Activated T-helper 1 cell treated with anti-CD3 and anti-CD28 coated beads, Interleukin-12 subunit alpha, Interleukin-12 subunit beta, Interleukin-2, Interleukin-4 antibody, amounts not matched to agents 30 ng/mL and 10 ng/mL and 1 ng/mL, durations not matched to agents 14 hours and 24 hours and 36 hours (primary cell): ENCODE measurements at regions not wholly inside any gene's neighbourhood (a gene's known extent, or its start where the extent isn't known, plus 50 kb on each side); places are given as distances from the start of the nearest gene placed in this dataset.

Experiments
- DNase-seq: peaks from one replicate; pipeline ENCODE4 v3.0.0; 2021; ENCODE audit warnings: low spot score
- H3K27ac Mint-ChIP-seq: one replicate; pipeline ENCODE4 v1.8.0; 2021; ENCODE audit warnings: mild to moderate bottlenecking, mixed read lengths
- H3K27me3 Mint-ChIP-seq: one replicate; pipeline ENCODE4 v1.8.0; 2022; ENCODE audit warnings: mild to moderate bottlenecking, moderate library complexity, mixed read lengths; ENCODE audit not compliant: insufficient read depth
- H3K36me3 Mint-ChIP-seq: one replicate; pipeline ENCODE4 v1.8.0; 2021; ENCODE audit warnings: low read depth, mixed read lengths
- H3K4me1 Mint-ChIP-seq: one replicate; pipeline ENCODE4 v1.8.0; 2021; ENCODE audit warnings: low read depth, mixed read lengths
- H3K4me3 Mint-ChIP-seq: one replicate; pipeline ENCODE4 v1.8.0; 2021; ENCODE audit warnings: mild to moderate bottlenecking, moderate library complexity, mixed read lengths
- H3K9me3 Mint-ChIP-seq: one replicate; pipeline ENCODE4 v1.8.0; 2021; ENCODE audit warnings: mixed read lengths
- intact Hi-C: fragments of 100-400 bp; cut with micrococcal nuclease; formaldehyde crosslinking; loops from one replicate; pipeline ENCODE4 v1.15.1; 2024

DNA sequence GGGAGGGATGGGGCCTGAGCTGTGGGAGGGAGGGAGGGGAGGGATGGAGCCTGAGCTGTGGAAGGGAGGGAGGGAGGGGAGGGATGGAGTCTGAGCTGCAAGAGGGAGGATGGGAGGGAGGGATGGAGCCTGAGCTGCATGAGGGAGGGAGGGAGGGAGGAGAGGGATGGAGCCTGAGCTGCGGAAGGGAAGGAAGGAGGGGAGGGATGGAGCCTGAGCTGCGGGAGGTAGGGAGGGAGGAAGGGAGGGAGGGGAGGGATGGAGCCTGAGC lies 124.0 kb upstream of the ERCC6L2 start:
- peaks cover 23% of the 10 kb centered on the region for H3K4me1 Mint-ChIP-seq
- intact Hi-C loops = loop anchor here (2.0 to 5.0 kb wide), 2 partner anchors 27 to 566 kb away; no protein-coding TSS in a partner anchor
- peaks cover 3% of the 10 kb centered on the region for H3K36me3 Mint-ChIP-seq
- no peak overlapping the region for H3K4me3 Mint-ChIP-seq
- peaks cover 27% of the 10 kb centered on the region for H3K27me3 Mint-ChIP-seq
- no peak overlapping the region for H3K27ac Mint-ChIP-seq
- no peak for DNase-seq
- H3K9me3 Mint-ChIP-seq = no peaks in the 10 kb centered on the region

GRCh38 chr9:95750725-95751519 lies 124.6 kb upstream of the ERCC6L2 start:
- Mint-ChIP-seq H3K27me3 (peaks cover 24% of the 10 kb centered on the region), H3K36me3 (peaks cover 3% of the 10 kb centered on the region), H3K4me3 (peak overlapping the region; percentile 26), H3K27ac (peak overlapping the region; percentile 12), H3K4me1 (peaks cover 23% of the 10 kb centered on the region), H3K9me3 (no peaks in the 10 kb centered on the region)
- peak; percentile 50 for DNase-seq
- intact Hi-C loops = loop anchor here (2.0 to 5.0 kb wide), 2 partner anchors 26 to 566 kb away; no protein-coding TSS in a partner anchor

DNA sequence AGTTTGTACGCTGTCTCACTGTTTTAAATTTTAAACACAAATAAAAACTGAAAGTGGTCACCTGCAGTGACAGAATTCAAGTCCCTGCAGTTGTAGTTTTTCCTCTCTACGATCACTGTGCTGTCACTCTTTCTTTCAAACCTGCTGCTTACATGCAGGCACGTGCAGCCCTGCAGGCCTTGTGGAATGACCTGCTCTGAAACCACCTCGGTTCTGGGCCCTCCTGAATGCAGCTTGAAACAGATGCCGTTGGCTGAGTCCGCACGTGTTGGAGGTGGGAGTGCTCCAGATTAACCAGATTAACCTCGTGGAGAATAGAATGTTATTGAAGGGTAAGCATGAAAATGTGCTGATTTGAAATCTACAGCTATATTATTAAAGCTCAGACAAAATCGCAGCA lies 126.0 kb upstream of the ERCC6L2 start:
- Mint-ChIP-seq H3K4me3 (no peak overlapping the region), H3K4me1 (peaks cover 23% of the 10 kb centered on the region), H3K27me3 (peaks cover 18% of the 10 kb centered on the region), H3K36me3 (peaks cover 3% of the 10 kb centered on the region), H3K9me3 (no peaks in the 10 kb centered on the region), H3K27ac (no peak overlapping the region)
- DNase-seq = no peak
- intact Hi-C loops = no loop called here

DNA sequence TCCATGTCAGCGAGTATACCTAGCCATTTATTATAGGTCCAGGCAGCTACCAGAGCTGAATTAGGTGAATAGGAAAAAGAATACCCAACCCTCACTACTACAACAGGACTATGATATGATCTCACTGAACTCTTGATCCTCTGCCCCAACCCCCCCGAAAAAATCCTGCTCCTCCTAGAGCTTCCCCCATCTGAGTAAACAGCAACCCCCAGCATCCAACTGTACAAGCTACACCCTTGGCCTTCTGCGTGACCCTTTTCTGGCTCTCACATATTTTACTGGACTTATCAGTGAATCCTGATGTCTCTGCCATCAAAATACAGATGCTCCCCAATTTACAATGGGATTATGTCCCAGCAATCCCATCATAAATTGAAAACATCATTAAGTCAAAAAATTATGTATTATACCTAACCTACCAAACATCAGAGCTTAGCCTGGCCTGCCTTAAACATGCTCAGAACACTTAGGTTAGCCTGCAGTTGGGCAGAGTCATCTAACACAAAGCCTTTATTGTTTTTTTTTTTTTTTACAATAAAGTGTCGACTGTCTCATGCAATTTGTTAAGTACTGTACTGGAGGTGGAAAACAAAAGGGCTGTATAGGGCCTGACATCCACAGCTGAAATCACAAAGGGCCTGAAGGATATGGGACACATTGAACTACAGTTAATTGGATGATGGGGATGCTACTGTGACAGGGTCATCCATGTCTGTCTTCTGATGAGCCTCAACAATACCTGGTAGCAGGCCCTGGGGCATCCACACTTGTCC lies 128.9 kb upstream of the ERCC6L2 start:
- Mint-ChIP-seq H3K4me1 (peaks cover 23% of the 10 kb centered on the region), H3K4me3 (no peak overlapping the region), H3K27ac (no peak overlapping the region), H3K9me3 (no peaks in the 10 kb centered on the region), H3K36me3 (peaks cover 3% of the 10 kb centered on the region), H3K27me3 (peaks cover 17% of the 10 kb centered on the region)
- intact Hi-C loops = no loop called here
- DNase-seq = no peak

DNA sequence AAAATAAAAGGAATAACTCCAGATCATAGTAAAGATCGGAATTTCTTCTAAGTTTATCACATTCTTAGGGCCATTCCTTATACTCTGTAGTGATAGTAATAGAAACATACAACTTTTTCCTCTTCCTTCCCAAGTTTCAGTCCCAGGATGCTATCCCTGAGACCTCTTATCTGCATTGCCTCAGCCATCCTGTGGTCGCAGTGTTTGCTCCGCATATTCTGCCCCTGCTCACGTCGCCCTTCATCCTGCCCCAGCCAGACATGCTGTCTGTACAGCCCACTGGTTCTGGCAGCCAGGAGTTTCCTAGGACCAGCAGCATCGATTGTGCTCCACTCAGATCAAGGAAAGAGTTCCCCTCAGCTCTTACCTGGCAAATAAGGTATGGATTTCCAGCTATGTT lies 132.7 kb upstream of the ERCC6L2 start:
- H3K27ac Mint-ChIP-seq = no peak overlapping the region
- H3K4me1 Mint-ChIP-seq = peaks cover 8% of the 10 kb centered on the region
- intact Hi-C loops = no loop called here
- H3K27me3 Mint-ChIP-seq = peaks cover 17% of the 10 kb centered on the region
- H3K36me3 Mint-ChIP-seq = no peaks in the 10 kb centered on the region
- H3K4me3 Mint-ChIP-seq = no peak overlapping the region
- no peaks in the 10 kb centered on the region for H3K9me3 Mint-ChIP-seq
- no peak for DNase-seq

DNA sequence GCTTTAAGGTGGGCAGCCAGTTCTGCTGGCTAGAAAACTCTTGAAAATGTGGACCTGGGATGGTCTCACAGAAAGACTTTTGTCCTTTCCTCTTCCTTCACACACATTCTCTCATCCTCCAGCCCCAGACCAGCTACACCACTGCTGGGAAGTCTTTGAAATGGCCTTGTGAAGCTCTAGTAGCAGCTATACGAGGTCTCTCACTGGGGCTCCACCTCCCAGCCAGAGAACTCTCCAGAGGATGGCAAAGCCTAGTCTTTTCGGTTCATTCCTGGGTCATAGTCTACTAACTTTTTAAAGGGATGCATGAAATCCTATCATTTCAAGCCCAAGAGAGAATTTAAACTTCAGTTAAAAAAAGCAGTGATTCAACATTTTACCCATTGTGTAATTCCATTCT lies 133.9 kb upstream of the ERCC6L2 start:
- intact Hi-C loops = no loop called here

GRCh38 chr9:95740217-95741004 lies 135.1 kb upstream of the ERCC6L2 start:
- Mint-ChIP-seq H3K4me3 (no peak overlapping the region), H3K4me1 (peaks cover 12% of the 10 kb centered on the region), H3K9me3 (no peaks in the 10 kb centered on the region), H3K27me3 (peaks cover 18% of the 10 kb centered on the region), H3K36me3 (no peaks in the 10 kb centered on the region), H3K27ac (no peak overlapping the region)
- no peak for DNase-seq
- intact Hi-C loops = no loop called here

More for the DNA sequence above, 133.9 kb upstream of the ERCC6L2 start:
- Mint-ChIP-seq H3K4me1 (peaks cover 8% of the 10 kb centered on the region), H3K9me3 (no peaks in the 10 kb centered on the region), H3K27ac (no peak overlapping the region), H3K27me3 (peaks cover 15% of the 10 kb centered on the region), H3K4me3 (no peak overlapping the region), H3K36me3 (no peaks in the 10 kb centered on the region)
- DNase-seq = no peak

GRCh38 chr9:95738438-95738837 lies 137.1 kb upstream of the ERCC6L2 start:
- peaks cover 19% of the 10 kb centered on the region for H3K4me1 Mint-ChIP-seq
- no peak overlapping the region for H3K4me3 Mint-ChIP-seq
- H3K27ac Mint-ChIP-seq = no peak overlapping the region
- intact Hi-C loops = no loop called here
- H3K36me3 Mint-ChIP-seq = no peaks in the 10 kb centered on the region
- H3K9me3 Mint-ChIP-seq = no peaks in the 10 kb centered on the region
- H3K27me3 Mint-ChIP-seq = peaks cover 32% of the 10 kb centered on the region
- no peak for DNase-seq

DNA sequence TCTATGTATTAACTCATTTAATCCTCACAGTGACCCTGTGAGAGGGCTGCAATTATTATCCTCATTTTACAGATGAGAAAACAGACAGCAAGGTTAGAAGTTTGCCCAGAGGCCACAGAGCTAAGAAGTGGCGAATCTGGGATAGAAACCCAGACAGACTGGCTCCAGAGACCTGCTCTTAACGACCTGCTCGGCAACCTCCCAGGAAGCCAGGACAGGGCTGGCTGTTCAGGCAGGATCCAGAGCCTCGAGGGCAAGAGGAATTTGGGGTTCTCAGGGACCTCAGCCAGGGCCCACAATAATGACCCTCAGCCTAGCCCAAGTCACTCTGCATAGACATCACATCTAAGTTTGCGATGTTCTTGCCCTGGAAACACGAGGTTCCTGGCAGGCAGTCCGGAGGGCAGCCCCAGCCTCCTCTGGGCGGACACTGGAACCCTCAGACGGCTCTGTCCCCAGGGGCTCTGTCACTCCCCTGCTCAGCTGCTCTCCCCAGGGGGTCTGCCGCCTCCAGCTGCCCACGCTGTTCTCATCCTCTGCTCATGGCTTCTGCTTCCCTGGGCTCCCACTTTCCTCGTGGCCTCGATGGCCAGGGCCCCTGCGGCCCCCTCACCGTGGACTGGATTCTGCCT lies 138.5 kb upstream of the ERCC6L2 start:
- no peaks in the 10 kb centered on the region for H3K9me3 Mint-ChIP-seq
- H3K27ac Mint-ChIP-seq = no peak overlapping the region
- intact Hi-C loops = no loop called here
- H3K27me3 Mint-ChIP-seq = peaks cover 36% of the 10 kb centered on the region
- no peaks in the 10 kb centered on the region for H3K36me3 Mint-ChIP-seq
- DNase-seq = no peak
- H3K4me1 Mint-ChIP-seq = peaks cover 19% of the 10 kb centered on the region
- no peak overlapping the region for H3K4me3 Mint-ChIP-seq

DNA sequence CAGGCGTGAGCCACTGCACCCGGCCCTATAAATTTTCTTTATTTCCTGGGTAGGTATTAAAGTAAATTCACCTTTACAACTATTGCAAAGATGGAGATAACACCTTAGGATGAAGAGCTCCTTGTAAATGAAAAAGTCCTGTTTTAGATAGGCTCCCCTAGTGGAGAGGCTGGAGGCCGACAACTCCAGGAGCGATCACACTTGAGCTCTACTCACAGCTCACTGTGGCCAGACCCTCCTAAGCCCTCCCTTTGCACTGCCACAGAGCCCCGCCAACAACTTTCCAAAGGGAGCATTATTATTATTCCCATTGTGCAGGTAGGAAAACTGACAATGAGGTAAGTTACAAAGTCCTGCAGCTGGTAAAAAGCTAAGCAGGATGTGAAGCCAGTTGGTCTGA lies 139.1 kb upstream of the ERCC6L2 start:
- Mint-ChIP-seq H3K4me1 (peaks cover 19% of the 10 kb centered on the region), H3K9me3 (no peaks in the 10 kb centered on the region), H3K36me3 (no peaks in the 10 kb centered on the region), H3K4me3 (no peak overlapping the region), H3K27me3 (peaks cover 37% of the 10 kb centered on the region), H3K27ac (no peak overlapping the region)
- no peak for DNase-seq
- intact Hi-C loops = no loop called here

GRCh38 chr9:95735701-95736100 lies 139.8 kb upstream of the ERCC6L2 start:
- H3K27me3 Mint-ChIP-seq = peaks cover 39% of the 10 kb centered on the region
- no peak overlapping the region for H3K4me3 Mint-ChIP-seq
- H3K4me1 Mint-ChIP-seq = peaks cover 16% of the 10 kb centered on the region
- H3K9me3 Mint-ChIP-seq = no peaks in the 10 kb centered on the region
- intact Hi-C loops = no loop called here
- no peak for DNase-seq
- H3K27ac Mint-ChIP-seq = no peak overlapping the region
- H3K36me3 Mint-ChIP-seq = peaks cover 2% of the 10 kb centered on the region

DNA sequence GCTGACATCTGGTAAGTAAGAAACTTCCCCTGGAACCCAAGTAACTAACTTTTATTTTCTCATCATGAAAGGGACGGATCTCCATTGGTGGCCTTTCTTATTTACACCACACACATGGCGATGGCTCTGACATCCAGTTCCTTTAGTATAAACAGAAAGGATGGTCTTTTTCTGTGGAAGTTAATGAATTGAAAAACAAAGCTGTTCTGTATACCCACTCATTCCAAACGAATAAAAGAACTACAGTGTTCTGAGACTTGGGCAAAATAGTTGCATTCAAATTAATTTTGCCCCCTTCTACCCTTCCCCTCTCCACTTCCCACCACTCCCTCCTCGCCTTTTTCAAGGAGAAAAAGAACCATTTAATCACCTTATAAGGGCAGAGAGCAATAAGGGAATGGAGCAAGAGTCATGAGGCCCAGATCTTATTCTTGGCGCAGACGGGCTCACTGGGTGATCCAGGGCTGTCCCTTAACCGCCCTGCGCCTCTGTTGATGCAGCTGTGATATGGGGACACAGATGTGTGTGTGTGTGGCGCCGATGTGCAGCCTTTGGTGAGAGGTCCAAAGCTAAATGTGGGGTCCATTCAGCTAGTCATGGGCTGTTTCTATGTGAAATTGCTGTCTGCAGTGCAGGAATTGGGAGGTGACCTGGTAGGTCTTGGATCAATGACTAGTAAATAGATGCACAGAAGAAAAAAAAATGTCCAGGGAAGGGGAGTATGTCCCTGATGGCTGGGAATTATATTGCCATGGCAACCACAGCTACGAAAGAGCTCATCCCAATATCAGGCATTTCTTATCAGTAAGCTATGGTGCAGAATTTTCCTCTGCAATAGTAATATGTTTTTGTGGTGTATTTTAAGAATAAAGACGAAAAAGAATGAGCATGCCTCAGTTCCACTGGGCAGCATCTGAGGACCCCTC lies 141.5 kb upstream of the ERCC6L2 start:
- Mint-ChIP-seq H3K27ac (no peak overlapping the region), H3K4me1 (peaks cover 11% of the 10 kb centered on the region)

More for the DNA sequence above, 141.5 kb upstream of the ERCC6L2 start:
- Mint-ChIP-seq H3K27me3 (peaks cover 36% of the 10 kb centered on the region), H3K4me3 (no peak overlapping the region), H3K36me3 (peaks cover 2% of the 10 kb centered on the region), H3K9me3 (no peaks in the 10 kb centered on the region)
- DNase-seq = no peak
- intact Hi-C loops = no loop called here
